GM23248 (cell line): ENCODE measurements at regions not wholly inside any gene's neighbourhood (a gene's known extent, or its start where the extent isn't known, plus 50 kb on each side); places are given as distances from the start of the nearest gene placed in this dataset.

Experiments
- EZH2 ChIP-seq: fragments of 200-600 bp; sonication (generic); IDR thresholded peaks from 2 replicates; pipeline ENCODE4 v1.6.1; 2018; ENCODE audit warnings: antibody characterized with exemption, mild to moderate bottlenecking; ENCODE audit not compliant: insufficient read depth, poor library complexity, severe bottlenecking
- EZH2phosphoT487 ChIP-seq: fragments of 200-600 bp; sonication (generic); IDR thresholded peaks from 2 replicates; pipeline ENCODE4 v1.6.1; 2018; ENCODE audit warnings: antibody characterized with exemption, moderate library complexity, mild to moderate bottlenecking, low read depth; ENCODE audit not compliant: insufficient read depth

DNA sequence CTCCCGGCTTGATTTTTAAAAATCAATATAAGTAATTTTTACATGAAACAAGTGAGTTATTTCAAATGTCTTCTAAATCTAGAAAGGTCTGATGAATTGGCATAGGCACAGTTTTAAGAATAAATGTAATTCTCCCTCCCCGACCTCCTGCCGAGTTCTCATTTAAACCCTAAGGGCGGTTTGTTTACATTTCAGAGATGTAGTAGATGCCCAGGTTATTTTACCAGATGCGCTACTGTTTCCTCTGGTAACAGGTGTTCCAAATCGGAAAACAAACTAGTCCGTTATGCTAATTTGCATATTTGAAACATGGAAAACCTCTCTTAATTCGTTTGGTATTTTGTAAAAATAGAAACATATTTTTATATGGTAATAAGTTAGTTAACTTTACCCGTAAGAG is 53.8 kb upstream of the CFAP126 start:
- TF ChIP-seq EZH2phosphoT487 (no peak), EZH2 (no peak)
